ENCODE measurements at regions not wholly inside any gene's neighbourhood (a gene's known extent, or its start where the extent isn't known, plus 50 kb on each side); places are given as distances from the start of the nearest gene placed in this dataset.

GRCh38 chr5:165914456-165914855 is 2377.0 kb upstream of the WWC1 start:
- H3K4me3 Mint-ChIP-seq, result no peak overlapping the region
- H3K36me3 Mint-ChIP-seq, result peaks cover 7% of the 10 kb centered on the region
- Histone ChIP-seq H3K4me1 (ENCODE audit: control insufficient read depth, insufficient read depth, low read length) (no peaks in the 10 kb centered on the region), H3K27ac (ENCODE audit: low read length) (no peak overlapping the region), H3K4me3 (ENCODE audit: low read length) (no peak overlapping the region), H3K27me3 (ENCODE audit: control insufficient read depth, insufficient read depth, low read length) (no peaks in the 10 kb centered on the region), H3K9me3 (ENCODE audit: control insufficient read depth, insufficient read depth, low read length) (peaks cover 3% of the 10 kb centered on the region), H3K36me3 (ENCODE audit: control insufficient read depth, insufficient read depth, low read length) (no peaks in the 10 kb centered on the region)
- H3K27me3 Mint-ChIP-seq (ENCODE audit: low read depth in 2 of 2), result no peaks in the 10 kb centered on the region
- TF ChIP-seq CTCF (IDR thresholded peaks at IDR 0.05), result no peak
- 96% methylated on average over 4 of the region's 6 CpGs for WGBS (ENCODE audit: insufficient coverage)
- intact Hi-C loops (cut with micrococcal nuclease), result no loop called here
- no peaks in the 10 kb centered on the region for H3K4me1 Mint-ChIP-seq
- DNase-seq (no peak), ATAC-seq (no peak)
- no peak overlapping the region for H3K27ac Mint-ChIP-seq
- peaks cover 7 to 19% of the 10 kb centered on the region in 2 donors for H3K9me3 Mint-ChIP-seq

- no peaks in the 10 kb centered on the region for H3K4me1 ChIP-seq (ENCODE audit: control insufficient read depth, insufficient read depth, low read length)
- DNase-seq (no peak), ATAC-seq (no peak)
- peaks cover 3% of the 10 kb centered on the region for H3K9me3 ChIP-seq (ENCODE audit: control insufficient read depth, insufficient read depth, low read length)
- no peaks in the 10 kb centered on the region for H3K4me1 Mint-ChIP-seq
- no peak overlapping the region for H3K27ac ChIP-seq (ENCODE audit: low read length)
- peaks cover 11% of the 10 kb centered on the region for H3K36me3 Mint-ChIP-seq
- no peaks in the 10 kb centered on the region for H3K36me3 ChIP-seq (ENCODE audit: control insufficient read depth, insufficient read depth, low read length)
- H3K4me3 Mint-ChIP-seq, result no peak overlapping the region
- TF ChIP-seq CTCF (IDR thresholded peaks at IDR 0.05), result no peak
- intact Hi-C loops (cut with micrococcal nuclease), result no loop called here
- H3K4me3 ChIP-seq (ENCODE audit: low read length), result no peak overlapping the region
- WGBS (ENCODE audit: insufficient coverage), result 96% methylated on average over 18 of the region's 20 CpGs
- no peak overlapping the region for H3K27ac Mint-ChIP-seq
- H3K9me3 Mint-ChIP-seq, result peaks cover 4 to 11% of the 10 kb centered on the region in 2 donors
- no peaks in the 10 kb centered on the region for H3K27me3 ChIP-seq (ENCODE audit: control insufficient read depth, insufficient read depth, low read length)
- no peaks in the 10 kb centered on the region for H3K27me3 Mint-ChIP-seq (ENCODE audit: low read depth in 2 of 2)
Observed at GRCh38 chr5:165919196-165919595, 2372.2 kb upstream of the WWC1 start.

- 71% methylated on average over 1 of the region's 1 CpG for WGBS (ENCODE audit: insufficient coverage)
- H3K27me3 Mint-ChIP-seq (ENCODE audit: low read depth in 2 of 2), result no peaks in the 10 kb centered on the region
- H3K4me1 ChIP-seq (ENCODE audit: control insufficient read depth, insufficient read depth, low read length), result no peaks in the 10 kb centered on the region
- H3K36me3 ChIP-seq (ENCODE audit: control insufficient read depth, insufficient read depth, low read length), result no peaks in the 10 kb centered on the region
- ATAC-seq (no peak), DNase-seq (no peak)
- no peaks in the 10 kb centered on the region for H3K4me1 Mint-ChIP-seq
- no peak for TF ChIP-seq CTCF (IDR thresholded peaks at IDR 0.05)
- H3K4me3 Mint-ChIP-seq, result no peak overlapping the region
- peaks cover 4 to 14% of the 10 kb centered on the region in 2 donors for H3K9me3 Mint-ChIP-seq
- no peaks in the 10 kb centered on the region for H3K27me3 ChIP-seq (ENCODE audit: control insufficient read depth, insufficient read depth, low read length)
- H3K9me3 ChIP-seq (ENCODE audit: control insufficient read depth, insufficient read depth, low read length), result no peaks in the 10 kb centered on the region
- H3K27ac ChIP-seq (ENCODE audit: low read length), result no peak overlapping the region
- H3K27ac Mint-ChIP-seq, result no peak overlapping the region
- intact Hi-C loops (cut with micrococcal nuclease), result no loop called here
- peaks cover 11% of the 10 kb centered on the region for H3K36me3 Mint-ChIP-seq
- H3K4me3 ChIP-seq (ENCODE audit: low read length), result no peak overlapping the region
Observed at GRCh38 chr5:165920655-165921054, 2370.8 kb upstream of the WWC1 start.

- Histone ChIP-seq H3K9me3 (ENCODE audit: control insufficient read depth, insufficient read depth, low read length) (peaks cover 5% of the 10 kb centered on the region), H3K4me3 (ENCODE audit: low read length) (no peak overlapping the region), H3K27ac (ENCODE audit: low read length) (no peak overlapping the region), H3K36me3 (ENCODE audit: control insufficient read depth, insufficient read depth, low read length) (no peaks in the 10 kb centered on the region), H3K27me3 (ENCODE audit: control insufficient read depth, insufficient read depth, low read length) (no peaks in the 10 kb centered on the region), H3K4me1 (ENCODE audit: control insufficient read depth, insufficient read depth, low read length) (no peaks in the 10 kb centered on the region)
- 81% methylated on average over 6 of the region's 6 CpGs for WGBS (ENCODE audit: insufficient coverage)
- Mint-ChIP-seq H3K4me1 (no peaks in the 10 kb centered on the region), H3K9me3 (peaks cover 16 to 35% of the 10 kb centered on the region in 2 donors), H3K36me3 (no peaks in the 10 kb centered on the region), H3K27me3 (ENCODE audit: low read depth in 2 of 2) (no peaks in the 10 kb centered on the region), H3K4me3 (no peak overlapping the region), H3K27ac (no peak overlapping the region)
- TF ChIP-seq CTCF (IDR thresholded peaks at IDR 0.05), result no peak
- intact Hi-C loops (cut with micrococcal nuclease), result no loop called here
- DNase-seq (no peak), ATAC-seq (no peak)
Observed at GRCh38 chr5:165928971-165929370, 2362.5 kb upstream of the WWC1 start.

Data from natural killer cell (primary cell).